ENCODE measurements at regions not wholly inside any gene's neighbourhood (a gene's known extent, or its start where the extent isn't known, plus 50 kb on each side); places are given as distances from the start of the nearest gene placed in this dataset.

GRCh38 chr15:81569286-81570080, 195.5 kb upstream of the TMC3 start:
- no peak for DNase-seq

GRCh38 chr15:81567924-81568323, 193.9 kb upstream of the TMC3 start:
- DNase-seq = no peak

GRCh38 chr15:81562986-81563385, 189.0 kb upstream of the TMC3 start:
- DNase-seq = no peak

- no peak for DNase-seq
These were observed 186.4 kb upstream of the TMC3 start for GRCh38 chr15:81560405-81560804.

GRCh38 chr15:81558056-81558455, 184.0 kb upstream of the TMC3 start:
- DNase-seq = no peak

GRCh38 chr15:81555346-81555745, 181.3 kb upstream of the TMC3 start:
- DNase-seq = no peak

- DNase-seq = peak; percentile 65
These were observed 174.5 kb upstream of the TMC3 start for GRCh38 chr15:81548365-81549130.

- no peak for DNase-seq
These were observed 173.6 kb upstream of the TMC3 start for GRCh38 chr15:81547521-81548132.

GRCh38 chr15:81544385-81544784, 170.4 kb upstream of the TMC3 start:
- no peak for DNase-seq

GRCh38 chr15:81540909-81541308, 166.9 kb upstream of the TMC3 start:
- no peak for DNase-seq

GRCh38 chr15:81536356-81536755, 162.3 kb upstream of the TMC3 start:
- DNase-seq = no peak

- DNase-seq = no peak
These were observed 160.1 kb upstream of the TMC3 start for GRCh38 chr15:81534124-81534523.

GRCh38 chr15:81532001-81532400, 158.0 kb upstream of the TMC3 start:
- DNase-seq = no peak

- DNase-seq = peak; percentile 93
These were observed 157.1 kb upstream of the TMC3 start for GRCh38 chr15:81531109-81531592.

- no peak for DNase-seq
These were observed 156.3 kb upstream of the TMC3 start for GRCh38 chr15:81530271-81530691.

- DNase-seq = no peak
These were observed 155.5 kb upstream of the TMC3 start for GRCh38 chr15:81529481-81529880.

GRCh38 chr15:81526029-81526428, 152.0 kb upstream of the TMC3 start:
- DNase-seq = no peak

- no peak for DNase-seq
These were observed 150.5 kb upstream of the TMC3 start for GRCh38 chr15:81524496-81524895.

- DNase-seq = no peak
These were observed 149.9 kb upstream of the TMC3 start for GRCh38 chr15:81523867-81524266.

- no peak for DNase-seq
These were observed 146.5 kb upstream of the TMC3 start for GRCh38 chr15:81520480-81520879.

- no peak for DNase-seq
These were observed 142.4 kb upstream of the TMC3 start for GRCh38 chr15:81516461-81516860.

GRCh38 chr15:81516012-81516411, 142.0 kb upstream of the TMC3 start:
- no peak for DNase-seq

GRCh38 chr15:81514725-81515124, 140.7 kb upstream of the TMC3 start:
- no peak for DNase-seq

GRCh38 chr15:81511138-81511537, 137.1 kb upstream of the TMC3 start:
- no peak for DNase-seq

Measured in right hindlimb (tissue), 1 donor.